Stimulated activated naive CD8-positive, alpha-beta T cell treated with anti-CD3 and anti-CD28 coated beads, Interleukin-15, Interleukin-2, amounts not matched to agents 100 U/mL and 50 U/mL, for 24 hours (primary cell): ENCODE measurements at regions not wholly inside any gene's neighbourhood (a gene's known extent, or its start where the extent isn't known, plus 50 kb on each side); places are given as distances from the start of the nearest gene placed in this dataset.
"Not testable (repeated sequence)": the region's sequence is repeated elsewhere in the genome, so short reads cannot be mapped to it uniquely, and the experiment has no call there.

ENCODE experiments used
- ATAC-seq: fragments of 150-1000 bp; cut with Tn5 transposase; one replicate; pipeline ENCODE4 v1.10.0; 2021
- DNase-seq: peaks from one replicate; pipeline ENCODE4 v3.0.0; 2021

GRCh38 chr2:187610450-187610849 is 56.2 kb upstream of the TFPI start:
- DNase-seq, ATAC-seq: not testable (repeated sequence)

GRCh38 chr2:187612857-187613256 is 58.6 kb upstream of the TFPI start:
- DNase-seq (no peak), ATAC-seq (no peak)

- ATAC-seq (no peak), DNase-seq (no peak)
Measured at GRCh38 chr2:187614756-187615155, 60.5 kb upstream of the TFPI start.

GRCh38 chr2:187615364-187615763 is 61.1 kb upstream of the TFPI start:
- ATAC-seq, result no peak

GRCh38 chr2:187615902-187616301 is 61.7 kb upstream of the TFPI start:
- DNase-seq (no peak), ATAC-seq (no peak)

More at GRCh38 chr2:187615364-187615763, 61.1 kb upstream of the TFPI start:
- no peak for DNase-seq

GRCh38 chr2:187617120-187617519 is 62.9 kb upstream of the TFPI start:
- DNase-seq (no peak), ATAC-seq (no peak)

GRCh38 chr2:187617905-187618304 is 63.7 kb upstream of the TFPI start:
- ATAC-seq (no peak), DNase-seq (no peak)

- DNase-seq (no peak), ATAC-seq (no peak)
Measured at GRCh38 chr2:187618813-187619212, 64.6 kb upstream of the TFPI start.

GRCh38 chr2:187627153-187627552 is 72.9 kb upstream of the TFPI start:
- ATAC-seq (no peak), DNase-seq (no peak)

- ATAC-seq, DNase-seq: not testable (repeated sequence)
Measured at GRCh38 chr2:187636731-187637391, 82.6 kb upstream of the TFPI start.

GRCh38 chr2:187637392-187637740 is 83.1 kb upstream of the TFPI start:
- not testable (repeated sequence) for DNase-seq, ATAC-seq

- not testable (repeated sequence) for ATAC-seq, DNase-seq
Measured at GRCh38 chr2:187637771-187638170, 83.5 kb upstream of the TFPI start.

GRCh38 chr2:187638840-187639239 is 84.6 kb upstream of the TFPI start:
- DNase-seq, result no peak
- no peak for ATAC-seq

- DNase-seq (no peak), ATAC-seq (no peak)
Measured at GRCh38 chr2:187640926-187641510, 86.8 kb upstream of the TFPI start.

- no peak for ATAC-seq
- DNase-seq, result no peak
Measured at GRCh38 chr2:187642498-187642897, 88.3 kb upstream of the TFPI start.

- ATAC-seq (no peak), DNase-seq (no peak)
Measured at GRCh38 chr2:187644486-187644885, 90.3 kb upstream of the TFPI start.

GRCh38 chr2:187644981-187645380 is 90.7 kb upstream of the TFPI start:
- ATAC-seq (no peak), DNase-seq (no peak)

GRCh38 chr2:187646556-187646955 is 92.3 kb upstream of the TFPI start:
- DNase-seq (no peak), ATAC-seq (no peak)

GRCh38 chr2:187654535-187654934 is 100.3 kb upstream of the TFPI start:
- DNase-seq (no peak), ATAC-seq (no peak)

- DNase-seq (no peak), ATAC-seq (no peak)
Measured at GRCh38 chr2:187655001-187655400, 100.8 kb upstream of the TFPI start.

GRCh38 chr2:187656123-187656522 is 101.9 kb upstream of the TFPI start:
- ATAC-seq, result no peak
- DNase-seq, result no peak

GRCh38 chr2:187658952-187659525 is 104.8 kb upstream of the TFPI start:
- DNase-seq (no peak), ATAC-seq (no peak)

- not testable (repeated sequence) for DNase-seq, ATAC-seq
Measured at GRCh38 chr2:187676050-187676449, 121.8 kb upstream of the TFPI start.

- ATAC-seq (no peak), DNase-seq (no peak)
Measured at GRCh38 chr2:187679454-187679853, 125.2 kb upstream of the TFPI start.
